Right lobe of liver (tissue), 6 donors: ENCODE measurements at regions not wholly inside any gene's neighbourhood (a gene's known extent, or its start where the extent isn't known, plus 50 kb on each side); places are given as distances from the start of the nearest gene placed in this dataset.
"Not testable (repeated sequence)": the region's sequence is repeated elsewhere in the genome, so short reads cannot be mapped to it uniquely, and the experiment has no call there.

ENCODE experiments used
- ATAC-seq, 4 donors: fragments of 200-7000 bp; cut with Tn5 transposase; one replicate each; pipeline ENCODE4 v1.9.1; 2020; ENCODE audit warnings: mild to moderate bottlenecking in 4 of 4, moderate library complexity in 4 of 4
- DNase-seq, 3 donors: peaks; one replicate each; pipeline ENCODE4 v3.0.0-alpha.2; 2020
- H3K27ac ChIP-seq, 3 donors: fragments of 200-600 bp; one replicate each; pipeline ENCODE4 v1.8.0; 2022
- H3K27me3 ChIP-seq, 2 donors: fragments of 200-600 bp; one replicate each; pipeline ENCODE4 v1.8.0; 2022
- H3K36me3 ChIP-seq, 4 donors: fragments of 200-600 bp; sonication (generic) in 1 of 4; one replicate each; pipeline versions ENCODE4 v1.5.1 to v1.8.0; 2017 to 2022; ENCODE audit warnings: control low read depth in 1 of 4
- H3K4me1 ChIP-seq, 4 donors: fragments of 200-600 bp; sonication (generic) in 1 of 4; one replicate each; pipeline versions ENCODE4 v1.5.1 to v1.8.0; 2017 to 2022; ENCODE audit warnings: control low read depth in 1 of 4
- H3K4me3 ChIP-seq, 3 donors: fragments of 200-600 bp; one replicate each; pipeline ENCODE4 v1.8.0; 2022
- H3K9me3 ChIP-seq, 4 donors: fragments of 200-600 bp; sonication (generic) in 1 of 4; one replicate each; pipeline versions ENCODE4 v1.5.1 to v1.8.0; 2017 to 2022; ENCODE audit warnings: control low read depth in 1 of 4
- POLR2A ChIP-seq: fragments of 450-650 bp; IDR thresholded peaks from one replicate; pipeline ENCODE4 v1.6.1; 2017; ENCODE audit warnings: antibody characterized with exemption, mild to moderate bottlenecking
- WGBS: methylation state at CpG from one replicate; pipeline ENCODE4 v1.1.6; 2018; ENCODE audit warnings: low coverage, low lambda C conversion rate; ENCODE audit not compliant: insufficient coverage; ENCODE audit errors: missing lambda C conversion rate; 5-methylcytosine and 5-hydroxymethylcytosine counted together
- intact Hi-C, 2 donors: fragments of 100-400 bp; cut with DNase I; formaldehyde crosslinking; loops; one replicate each; pipeline versions ENCODE4 v1.11.2 to v1.14.1; 2022
- TF ChIP-seq, protein P1 (sequence below), 4 donors: fragments of 200-600 bp in 3 of 4; fragments of 450-650 bp in 1 of 4; IDR thresholded peaks; one replicate each; pipeline versions ENCODE4 v1.5.1 to v1.8.0; 2016 to 2022; ENCODE audit warnings: antibody characterized with exemption in 4 of 4, mild to moderate bottlenecking in 2 of 4
- donor health status: DM: no; HTN: yes; CAD: no.
- donor health status: DM: no; HTN: no; CAD: no.
- donor health status: DM: no; HTN: no; CAD: no.
- donor health status: DM: no; HTN: yes; CAD: no.
- donor health status: DM: no; HTN: yes; CAD: no.

DNA sequence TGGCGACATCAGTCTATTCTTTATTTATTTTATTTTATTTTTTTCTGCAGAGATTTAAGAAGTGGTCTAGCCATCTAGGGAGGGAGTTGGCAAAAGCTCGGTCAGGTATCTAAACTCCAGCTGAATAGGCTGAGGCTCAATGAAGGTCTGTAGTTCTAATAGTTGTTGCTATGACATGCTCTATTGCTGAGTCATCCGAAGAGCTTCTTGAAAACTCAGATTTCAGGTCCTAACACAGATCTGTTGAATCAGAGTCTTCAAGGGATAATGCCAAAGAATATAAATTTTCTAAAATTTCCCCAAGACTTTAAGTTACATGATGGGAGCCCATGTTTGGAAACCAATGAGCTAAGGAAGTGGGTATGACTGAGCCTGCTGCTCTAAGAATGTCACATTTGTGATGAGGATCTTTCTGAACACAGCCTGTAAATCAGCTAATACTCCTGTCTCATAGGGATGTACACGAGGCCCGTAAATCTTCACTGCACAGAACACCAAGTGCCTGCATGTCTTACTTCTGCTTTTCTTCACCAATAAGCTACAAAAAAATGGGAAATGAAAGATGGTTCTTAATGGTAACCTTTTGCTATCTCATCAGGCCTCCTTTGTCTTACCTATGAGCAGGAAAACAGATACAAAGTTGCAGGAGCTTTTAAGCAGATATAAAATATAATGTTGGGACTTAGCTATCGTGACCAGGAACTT lies 901.4 kb upstream of the API5 start:
- no peaks in the 10 kb centered on the region for H3K4me1 ChIP-seq
- no peaks in the 10 kb centered on the region for H3K36me3 ChIP-seq
- no peak overlapping the region for H3K27ac ChIP-seq
- DNase-seq (no peak), ATAC-seq (no peak)
- no peak overlapping the region for H3K4me3 ChIP-seq
- H3K27me3 ChIP-seq: no peaks in the 10 kb centered on the region
- H3K9me3 ChIP-seq: no peaks in the 10 kb centered on the region
- TF ChIP-seq, protein P1, sequence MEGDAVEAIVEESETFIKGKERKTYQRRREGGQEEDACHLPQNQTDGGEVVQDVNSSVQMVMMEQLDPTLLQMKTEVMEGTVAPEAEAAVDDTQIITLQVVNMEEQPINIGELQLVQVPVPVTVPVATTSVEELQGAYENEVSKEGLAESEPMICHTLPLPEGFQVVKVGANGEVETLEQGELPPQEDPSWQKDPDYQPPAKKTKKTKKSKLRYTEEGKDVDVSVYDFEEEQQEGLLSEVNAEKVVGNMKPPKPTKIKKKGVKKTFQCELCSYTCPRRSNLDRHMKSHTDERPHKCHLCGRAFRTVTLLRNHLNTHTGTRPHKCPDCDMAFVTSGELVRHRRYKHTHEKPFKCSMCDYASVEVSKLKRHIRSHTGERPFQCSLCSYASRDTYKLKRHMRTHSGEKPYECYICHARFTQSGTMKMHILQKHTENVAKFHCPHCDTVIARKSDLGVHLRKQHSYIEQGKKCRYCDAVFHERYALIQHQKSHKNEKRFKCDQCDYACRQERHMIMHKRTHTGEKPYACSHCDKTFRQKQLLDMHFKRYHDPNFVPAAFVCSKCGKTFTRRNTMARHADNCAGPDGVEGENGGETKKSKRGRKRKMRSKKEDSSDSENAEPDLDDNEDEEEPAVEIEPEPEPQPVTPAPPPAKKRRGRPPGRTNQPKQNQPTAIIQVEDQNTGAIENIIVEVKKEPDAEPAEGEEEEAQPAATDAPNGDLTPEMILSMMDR (IDR thresholded peaks at IDR 0.05): no peak
- TF ChIP-seq POLR2A: no peak
- intact Hi-C loops: no loop called here
- WGBS: 42% methylated on average over 6 of the region's 6 CpGs

DNA sequence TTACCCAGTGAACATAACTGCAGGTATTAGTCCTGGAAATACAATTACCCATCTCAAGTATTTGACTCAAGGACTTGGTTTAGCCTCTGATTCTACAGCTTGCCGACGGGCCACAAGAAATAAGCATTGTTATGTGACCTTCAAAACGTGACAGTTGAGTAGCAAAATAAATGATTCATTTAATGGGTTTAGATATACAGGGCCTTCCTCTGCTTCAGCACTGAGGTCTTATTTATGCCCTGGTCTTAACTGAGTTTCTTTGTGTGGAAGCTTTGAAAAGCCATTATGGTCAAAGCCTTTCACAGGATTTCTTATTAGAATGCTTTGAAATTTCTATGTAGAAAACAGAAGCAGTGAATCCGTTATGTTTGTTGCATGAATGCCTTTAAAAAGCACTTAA lies 899.2 kb upstream of the API5 start:
- H3K9me3 ChIP-seq: no peaks in the 10 kb centered on the region
- no peak overlapping the region for H3K27ac ChIP-seq
- ATAC-seq: no peak
- no peaks in the 10 kb centered on the region for H3K36me3 ChIP-seq
- H3K4me1 ChIP-seq: no peaks in the 10 kb centered on the region
- 46% methylated on average over 3 of the region's 4 CpGs for WGBS
- H3K27me3 ChIP-seq: no peaks in the 10 kb centered on the region
- no peak overlapping the region for H3K4me3 ChIP-seq
- intact Hi-C loops: no loop called here
- DNase-seq: no peak
- TF ChIP-seq, protein P1 (IDR thresholded peaks at IDR 0.05): no peak
- TF ChIP-seq POLR2A: no peak

GRCh38 chr11:42417691-42418090 lies 894.1 kb upstream of the API5 start:
- Histone ChIP-seq H3K4me1 (no peaks in the 10 kb centered on the region), H3K9me3 (no peaks in the 10 kb centered on the region), H3K4me3 (no peak overlapping the region), H3K36me3 (no peaks in the 10 kb centered on the region), H3K27ac (no peak overlapping the region), H3K27me3 (no peaks in the 10 kb centered on the region)
- ATAC-seq (no peak), DNase-seq (no peak)
- TF ChIP-seq POLR2A: no peak
- TF ChIP-seq, protein P1 (IDR thresholded peaks at IDR 0.05): no peak
- intact Hi-C loops: no loop called here

DNA sequence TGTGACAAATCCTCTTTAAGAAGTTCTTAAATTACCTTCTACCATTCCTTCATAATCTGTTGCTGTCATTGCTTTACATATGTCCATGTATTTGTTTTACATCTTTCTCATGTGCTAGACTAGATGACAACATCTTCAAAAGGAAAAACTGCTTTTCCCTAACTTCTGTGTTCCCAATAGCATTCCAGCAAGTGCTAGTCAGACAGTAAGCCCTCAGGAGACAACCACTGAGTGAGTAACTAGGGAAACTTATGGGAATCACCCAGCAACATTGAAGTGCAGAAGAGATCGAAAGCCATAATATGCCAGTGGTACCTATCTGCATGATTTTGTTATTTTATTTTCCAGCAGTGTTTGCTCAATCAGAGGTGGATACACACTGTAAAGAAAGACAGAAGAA lies 889.7 kb upstream of the API5 start:
- no peaks in the 10 kb centered on the region for H3K4me1 ChIP-seq
- no peaks in the 10 kb centered on the region for H3K36me3 ChIP-seq
- 64% methylated on average over 1 of the region's 1 CpG for WGBS
- TF ChIP-seq POLR2A: no peak
- TF ChIP-seq, protein P1 (IDR thresholded peaks at IDR 0.05): no peak
- H3K27ac ChIP-seq: no peak overlapping the region
- ATAC-seq: no peak
- H3K27me3 ChIP-seq: no peaks in the 10 kb centered on the region
- intact Hi-C loops: no loop called here
- no peak for DNase-seq
- no peaks in the 10 kb centered on the region for H3K9me3 ChIP-seq
- no peak overlapping the region for H3K4me3 ChIP-seq

GRCh38 chr11:42434911-42435310 lies 876.9 kb upstream of the API5 start:
- H3K4me3 ChIP-seq, H3K36me3 ChIP-seq, H3K4me1 ChIP-seq, ATAC-seq, DNase-seq, intact Hi-C loops, H3K27ac ChIP-seq, H3K9me3 ChIP-seq, H3K27me3 ChIP-seq: not testable (repeated sequence)
- 83% methylated on average over 6 of the region's 25 CpGs for WGBS
